HG03571 (cell line): ENCODE measurements at regions not wholly inside any gene's neighbourhood (a gene's known extent, or its start where the extent isn't known, plus 50 kb on each side); places are given as distances from the start of the nearest gene placed in this dataset.

Experiments
- ATAC-seq: cut with Tn5 transposase; IDR thresholded peaks from one replicate; pipeline ENCODE4 v1.9.1; 2021; ENCODE audit not compliant: unreplicated experiment

GRCh38 chr10:128777342-128777741 is 651.1 kb upstream of the MKI67 start:
- ATAC-seq = no peak

GRCh38 chr10:128779416-128779815 is 653.2 kb upstream of the MKI67 start:
- no peak for ATAC-seq

- ATAC-seq = no peak
These were observed 654.0 kb upstream of the MKI67 start for GRCh38 chr10:128780156-128780761.

GRCh38 chr10:128781637-128782036 is 655.4 kb upstream of the MKI67 start:
- ATAC-seq = no peak

GRCh38 chr10:128784444-128784843 is 658.2 kb upstream of the MKI67 start:
- no peak for ATAC-seq

GRCh38 chr10:128792426-128793140 is 666.4 kb upstream of the MKI67 start:
- no peak for ATAC-seq

GRCh38 chr10:128793726-128794655 is 667.8 kb upstream of the MKI67 start:
- no peak for ATAC-seq

GRCh38 chr10:128796396-128796912 is 670.2 kb upstream of the MKI67 start:
- no peak for ATAC-seq

GRCh38 chr10:128802062-128802461 is 665.0 kb upstream of the MGMT start:
- ATAC-seq = no peak

GRCh38 chr10:128803790-128804189 is 663.3 kb upstream of the MGMT start:
- ATAC-seq = no peak

GRCh38 chr10:128804411-128804810 is 662.6 kb upstream of the MGMT start:
- ATAC-seq = no peak

GRCh38 chr10:128808921-128809440 is 658.1 kb upstream of the MGMT start:
- ATAC-seq = no peak

GRCh38 chr10:128811511-128811910 is 655.5 kb upstream of the MGMT start:
- no peak for ATAC-seq

- ATAC-seq = no peak
These were observed 655.0 kb upstream of the MGMT start for GRCh38 chr10:128812000-128812399.

- ATAC-seq = no peak
These were observed 653.5 kb upstream of the MGMT start for GRCh38 chr10:128813574-128813973.

GRCh38 chr10:128814024-128814423 is 653.0 kb upstream of the MGMT start:
- ATAC-seq = no peak

- no peak for ATAC-seq
These were observed 652.3 kb upstream of the MGMT start for GRCh38 chr10:128814782-128815181.

- ATAC-seq = no peak
These were observed 650.3 kb upstream of the MGMT start for GRCh38 chr10:128816726-128817125.

- ATAC-seq = no peak
These were observed 649.4 kb upstream of the MGMT start for GRCh38 chr10:128817636-128818035.

GRCh38 chr10:128820663-128821062 is 646.4 kb upstream of the MGMT start:
- no peak for ATAC-seq

GRCh38 chr10:128823201-128823600 is 643.8 kb upstream of the MGMT start:
- no peak for ATAC-seq
